ENCODE measurements at regions not wholly inside any gene's neighbourhood (a gene's known extent, or its start where the extent isn't known, plus 50 kb on each side); places are given as distances from the start of the nearest gene placed in this dataset.
A peak's percentile ranks its signal among the peaks of the same experiment; 100 is the strongest.
"Not testable (repeated sequence)": the region's sequence is repeated elsewhere in the genome, so short reads cannot be mapped to it uniquely, and the experiment has no call there.

DNA sequence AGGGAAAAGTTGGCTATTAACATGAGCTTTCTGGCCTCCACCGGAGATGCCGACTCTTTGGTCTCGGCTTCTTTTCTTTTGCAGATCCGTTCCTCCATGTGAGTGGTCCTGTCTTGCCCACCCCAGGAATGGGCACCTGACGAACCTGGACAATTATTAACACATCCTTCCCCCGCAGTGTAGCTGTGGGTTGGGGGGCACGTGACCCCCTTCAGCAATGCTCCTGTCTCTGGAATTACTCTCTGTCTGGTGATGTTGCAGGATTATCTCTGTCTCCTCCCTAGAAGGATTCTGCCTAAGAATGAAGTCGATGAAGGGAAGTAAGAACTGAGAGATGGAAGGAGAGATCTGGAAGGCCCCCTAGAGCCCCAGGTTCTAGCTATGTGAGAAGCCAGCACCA lies 115.2 kb upstream of the NPAS2 start:
- DNase-seq = no peak

DNA sequence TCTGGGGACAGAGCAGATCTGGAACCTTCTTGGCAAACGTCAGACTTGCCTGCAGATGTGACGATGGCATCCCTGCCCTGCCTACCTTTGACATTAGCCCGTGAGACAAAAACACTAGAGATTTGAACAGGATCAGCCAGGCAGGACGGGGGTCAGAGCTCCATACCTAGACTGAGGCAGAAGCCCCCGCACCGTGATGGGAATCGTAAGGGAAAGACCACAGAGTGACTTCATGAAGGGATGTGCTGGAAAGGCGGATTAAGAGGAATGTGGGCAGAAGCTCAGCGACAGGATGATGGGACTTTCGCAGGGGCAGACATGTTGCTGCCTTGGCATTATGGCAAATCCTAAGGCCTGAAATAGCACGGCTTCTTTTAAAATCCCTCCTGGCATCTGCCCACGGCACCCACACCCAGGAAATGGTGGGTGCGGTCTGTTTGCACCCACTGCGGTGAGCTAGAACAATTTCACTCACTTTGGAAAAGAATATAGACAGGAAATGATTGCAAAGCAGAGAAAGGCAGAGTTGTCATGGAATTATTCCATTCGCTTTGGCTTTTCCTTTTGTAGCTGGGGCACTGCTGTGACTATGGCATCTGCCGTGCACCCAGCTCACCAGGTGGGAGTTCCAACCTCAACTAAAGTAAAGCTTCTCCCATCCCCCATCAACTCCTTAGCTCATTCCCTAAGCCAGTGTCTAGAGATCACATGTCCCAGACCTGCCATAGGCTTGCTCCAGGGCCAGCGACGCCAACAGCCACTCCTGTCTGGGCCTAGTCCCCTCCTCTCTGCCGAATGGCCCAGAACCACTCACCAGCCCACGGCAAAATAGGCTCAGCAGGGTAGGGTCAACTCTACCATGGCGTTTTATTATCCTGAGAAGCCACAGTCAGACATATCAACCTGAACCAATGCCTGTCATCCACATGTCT lies 112.7 kb upstream of the NPAS2 start:
- no peak for DNase-seq

DNA sequence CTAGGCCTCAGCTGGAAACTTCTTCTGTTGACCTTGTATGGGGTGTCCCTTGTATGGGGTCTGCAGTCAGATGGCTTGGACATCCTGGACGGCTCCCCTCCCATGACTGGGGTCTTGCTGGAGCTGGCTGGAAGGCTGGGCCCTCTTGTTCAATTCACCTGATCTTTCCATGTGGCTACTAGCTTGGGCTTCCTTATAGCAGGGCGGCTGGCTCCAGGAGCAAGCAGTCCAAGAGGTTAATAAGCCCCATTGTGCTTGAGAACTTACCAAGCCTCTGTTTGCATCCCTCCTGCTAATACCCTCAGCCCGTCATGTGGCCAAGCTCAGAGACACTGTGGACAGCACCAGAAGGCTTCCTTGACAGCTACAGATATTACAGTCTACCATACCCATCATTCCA lies 111.6 kb upstream of the NPAS2 start:
- no peak for DNase-seq

DNA sequence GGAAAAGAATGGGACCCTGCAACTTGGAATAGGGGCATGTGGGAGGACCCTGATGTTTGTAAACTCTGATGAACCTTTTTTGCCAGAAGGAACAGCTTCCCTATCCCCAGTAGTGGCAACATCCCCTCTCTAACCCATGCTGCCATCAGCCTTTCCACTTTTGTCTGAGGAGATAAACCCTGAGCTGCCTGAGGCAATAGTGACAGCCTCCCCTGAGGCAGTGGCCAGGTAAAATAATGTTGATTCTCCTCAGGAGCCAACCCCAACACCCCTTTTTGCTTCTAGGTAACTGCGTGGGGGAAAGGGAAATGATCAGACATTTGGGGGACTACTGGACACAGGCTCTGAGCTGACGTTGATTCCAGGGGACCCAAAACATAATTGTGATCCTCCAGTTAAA lies 106.8 kb upstream of the NPAS2 start:
- DNase-seq = no peak

DNA sequence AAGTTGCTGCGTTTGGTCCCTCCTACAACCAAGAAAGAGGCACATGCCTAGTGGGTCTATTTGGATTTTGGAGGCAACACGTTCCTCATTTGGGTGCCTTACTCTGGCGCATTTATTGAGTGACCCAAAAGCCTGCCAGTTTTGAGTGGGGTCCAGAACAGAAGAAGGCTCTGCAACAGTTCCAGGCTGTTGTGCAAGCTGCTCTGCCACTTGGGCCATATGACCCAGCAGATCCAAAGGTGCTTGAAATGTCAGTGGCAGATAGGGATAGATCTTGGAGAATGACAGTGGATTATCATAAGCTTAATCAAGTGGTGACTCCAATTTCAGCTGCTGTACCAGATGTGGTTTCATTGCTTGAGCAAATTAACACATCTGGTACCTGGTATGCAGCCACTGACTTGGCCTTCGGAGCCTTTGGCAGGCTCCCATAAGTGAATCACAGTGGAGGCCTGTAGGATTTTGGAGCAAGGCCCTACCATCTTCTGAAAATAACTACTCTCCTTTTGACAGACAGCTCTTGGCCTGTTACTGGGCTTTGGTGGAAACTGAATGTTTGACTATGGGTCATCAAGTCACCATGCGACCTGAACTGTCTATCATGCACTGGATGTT lies 105.4 kb upstream of the NPAS2 start:
- peak; percentile 34 for DNase-seq

DNA sequence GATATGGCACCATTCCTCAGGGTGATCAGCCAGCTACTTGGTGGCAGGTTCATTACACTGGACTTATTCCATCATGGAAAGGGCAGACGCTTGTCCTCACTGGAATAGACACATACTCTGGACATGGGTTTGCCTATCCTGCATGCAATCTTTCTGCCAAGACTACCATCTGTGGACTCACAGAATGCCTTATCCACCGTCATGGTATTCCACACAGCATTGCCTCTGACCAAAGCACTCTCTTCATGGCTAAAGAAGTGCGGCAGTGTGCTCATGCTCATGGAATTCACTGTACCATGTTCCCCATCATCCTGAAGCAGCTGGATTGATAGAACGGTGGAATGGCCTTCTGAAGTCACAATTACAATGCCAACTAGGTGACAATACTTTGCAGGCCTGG lies 104.1 kb upstream of the NPAS2 start:
- DNase-seq = not testable (repeated sequence)

DNA sequence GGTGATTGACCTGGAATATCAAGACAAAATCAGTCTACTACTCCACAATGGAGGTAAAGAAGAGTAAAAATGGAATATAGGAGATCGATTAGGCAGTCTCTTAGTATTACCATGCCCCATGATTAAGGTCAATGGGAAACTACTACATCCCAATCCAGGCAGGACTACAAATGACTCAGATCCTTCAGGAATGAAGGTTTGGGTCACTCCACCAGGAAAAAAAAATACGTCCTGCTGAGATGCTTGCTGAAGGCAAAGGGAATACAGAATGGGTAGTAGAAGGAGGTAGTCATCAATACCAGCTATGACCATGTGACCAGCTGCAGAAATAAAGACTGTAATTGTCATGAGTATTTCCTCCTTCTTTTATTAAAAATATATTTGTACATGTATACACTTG lies 103.4 kb upstream of the NPAS2 start:
- DNase-seq = no peak

DNA sequence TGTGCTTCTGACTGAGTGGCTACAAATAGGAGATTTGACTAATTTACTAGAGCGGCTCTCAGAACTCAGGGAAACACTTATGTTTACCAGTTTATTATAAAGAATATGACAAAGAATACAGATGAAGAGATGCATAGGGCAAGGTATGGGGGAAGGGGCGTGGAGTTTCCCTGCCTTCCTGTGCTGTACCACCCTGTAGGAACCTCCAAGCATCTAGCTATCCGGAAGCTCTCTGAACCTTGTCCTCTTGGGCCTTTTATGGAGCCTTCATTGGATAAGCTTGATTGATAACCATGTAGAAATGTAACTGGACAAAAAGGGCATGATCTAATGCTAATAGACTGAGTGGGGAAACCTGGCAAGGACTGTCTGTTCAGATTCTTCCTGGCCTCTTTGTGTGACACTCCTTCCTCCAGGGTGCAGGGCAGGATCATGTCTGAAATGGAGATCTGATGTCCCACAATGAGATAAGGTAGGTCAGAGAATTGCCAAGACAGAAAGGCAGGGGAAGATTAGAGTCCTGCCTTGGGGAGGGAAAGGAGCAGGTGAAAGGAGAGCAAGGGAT lies 101.8 kb upstream of the NPAS2 start:
- no peak for DNase-seq

DNA sequence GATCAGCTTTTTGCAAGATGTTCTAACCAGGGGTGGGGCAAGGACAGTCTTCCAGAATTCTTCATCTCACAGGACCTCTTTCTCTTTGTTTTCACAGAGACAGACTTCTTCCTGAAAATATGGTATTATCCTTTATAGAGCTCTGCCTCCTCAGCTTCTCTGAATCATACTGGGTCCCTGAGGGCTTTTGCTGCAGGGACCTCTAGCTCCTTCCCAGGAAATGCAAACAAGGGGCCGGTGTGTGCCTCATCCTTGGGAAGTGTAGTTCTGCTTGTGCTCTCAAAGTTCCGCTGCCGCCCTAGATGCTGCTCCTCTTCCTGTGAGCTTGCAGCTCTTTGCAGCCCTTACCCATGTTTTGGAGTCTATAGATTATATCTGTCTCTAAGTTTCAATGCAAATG lies 99.5 kb upstream of the NPAS2 start:
- DNase-seq = no peak

DNA sequence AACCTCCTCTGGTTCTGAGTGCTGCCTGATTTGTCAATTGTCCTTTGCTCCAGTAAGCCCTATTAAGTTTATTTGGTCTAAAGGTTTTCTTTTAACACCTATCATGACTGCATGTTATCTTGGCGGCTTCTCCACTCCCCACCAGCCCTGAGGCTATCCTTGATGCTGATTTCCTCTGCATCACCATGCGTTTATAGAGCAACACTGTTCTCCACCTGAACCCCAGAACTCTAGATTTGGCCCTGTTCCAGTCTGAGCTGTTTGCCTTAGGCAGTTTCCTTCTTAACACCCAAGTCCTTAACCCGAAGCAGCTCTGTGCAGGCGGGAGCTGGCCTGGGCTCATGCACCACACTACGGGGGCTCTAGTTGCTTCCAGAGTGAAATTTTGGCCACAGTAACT lies 98.2 kb upstream of the NPAS2 start:
- DNase-seq = no peak

DNA sequence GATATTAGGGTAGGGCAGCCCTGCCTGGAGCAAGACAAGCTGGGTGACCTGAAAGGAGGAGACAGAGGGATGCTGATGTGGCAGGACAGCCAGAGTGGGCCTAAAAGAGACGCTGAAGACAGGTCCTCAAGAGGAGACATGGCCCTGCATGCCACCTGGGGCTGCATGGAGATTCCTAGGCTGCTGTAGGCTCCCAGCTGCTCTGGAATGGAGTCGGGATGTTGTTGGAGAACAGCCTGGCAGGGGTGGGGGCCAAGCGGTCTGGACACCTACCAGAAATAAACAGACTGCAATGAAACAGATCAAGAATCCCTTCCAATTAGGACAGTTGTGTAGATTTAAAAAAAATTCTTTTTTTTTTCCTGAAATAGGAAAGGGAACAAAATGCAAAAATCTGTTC lies 97.8 kb upstream of the NPAS2 start:
- DNase-seq = no peak

DNA sequence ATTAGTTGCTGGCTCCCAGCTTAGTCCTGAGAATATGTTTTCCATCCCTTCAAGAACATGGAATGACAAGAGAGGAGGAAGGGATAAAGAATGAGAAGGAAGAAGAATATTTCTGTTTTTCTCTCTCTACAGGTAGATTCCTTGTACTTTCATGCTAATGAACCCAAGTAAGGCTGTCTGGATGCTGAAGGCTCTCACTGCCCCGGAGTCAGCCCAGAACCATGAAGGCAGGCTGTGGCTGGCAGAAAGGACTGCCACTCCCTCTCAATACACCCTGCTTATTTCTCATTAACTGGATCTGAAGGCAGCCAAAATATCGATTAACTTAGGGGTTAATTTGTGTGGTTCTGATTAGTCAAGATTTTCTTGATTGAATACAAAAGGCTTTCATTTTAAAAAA lies 93.1 kb upstream of the NPAS2 start:
- no peak for DNase-seq

DNA sequence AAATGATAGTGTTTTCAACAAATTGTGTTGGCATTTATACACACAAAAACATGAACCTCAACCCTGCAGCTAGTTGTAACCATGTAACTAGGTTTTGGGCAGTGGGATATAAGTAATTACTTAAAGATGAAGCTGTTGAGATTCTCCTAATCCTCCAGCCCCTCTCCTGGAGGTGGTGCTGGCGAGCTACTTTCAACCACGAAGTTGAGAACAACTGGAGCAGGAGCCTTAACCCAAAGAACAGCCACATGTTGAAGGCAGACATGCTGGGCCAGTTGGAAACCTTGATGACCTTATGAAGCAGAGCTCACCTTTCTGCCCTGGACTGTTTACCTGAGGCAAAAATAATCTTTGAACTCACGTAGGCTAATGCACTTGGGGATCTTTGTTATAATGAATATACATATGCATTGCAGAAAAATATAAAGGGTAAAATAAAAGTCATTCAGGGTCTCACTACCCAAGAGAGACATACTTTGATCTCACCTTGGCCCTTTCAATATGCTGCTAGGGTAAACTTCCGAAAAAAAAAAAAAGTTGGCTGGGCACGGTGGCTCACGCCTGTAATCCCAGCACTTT lies 89.6 kb upstream of the NPAS2 start:
- DNase-seq = peak; percentile 81

DNA sequence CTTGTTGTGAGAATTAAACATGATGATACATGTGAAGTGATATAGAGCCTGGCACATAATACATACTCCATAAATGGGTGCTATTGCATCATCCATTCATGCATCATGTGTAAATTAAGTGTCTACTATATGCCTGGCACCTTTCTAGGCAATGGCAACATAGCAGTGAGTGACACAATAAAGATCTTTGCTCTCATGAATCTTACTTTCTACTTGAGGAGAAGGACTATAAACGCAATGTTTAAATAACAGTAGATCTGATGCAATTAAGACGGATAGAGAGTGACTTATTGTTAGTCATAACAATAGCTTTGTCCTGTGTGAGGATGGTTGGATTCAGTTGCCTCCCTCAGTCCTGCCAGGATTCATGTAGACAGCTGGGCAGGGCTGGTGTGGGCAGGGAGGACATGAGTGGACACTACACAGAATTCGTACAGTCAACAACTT lies 88.4 kb upstream of the NPAS2 start:
- peak; percentile 63 for DNase-seq

DNA sequence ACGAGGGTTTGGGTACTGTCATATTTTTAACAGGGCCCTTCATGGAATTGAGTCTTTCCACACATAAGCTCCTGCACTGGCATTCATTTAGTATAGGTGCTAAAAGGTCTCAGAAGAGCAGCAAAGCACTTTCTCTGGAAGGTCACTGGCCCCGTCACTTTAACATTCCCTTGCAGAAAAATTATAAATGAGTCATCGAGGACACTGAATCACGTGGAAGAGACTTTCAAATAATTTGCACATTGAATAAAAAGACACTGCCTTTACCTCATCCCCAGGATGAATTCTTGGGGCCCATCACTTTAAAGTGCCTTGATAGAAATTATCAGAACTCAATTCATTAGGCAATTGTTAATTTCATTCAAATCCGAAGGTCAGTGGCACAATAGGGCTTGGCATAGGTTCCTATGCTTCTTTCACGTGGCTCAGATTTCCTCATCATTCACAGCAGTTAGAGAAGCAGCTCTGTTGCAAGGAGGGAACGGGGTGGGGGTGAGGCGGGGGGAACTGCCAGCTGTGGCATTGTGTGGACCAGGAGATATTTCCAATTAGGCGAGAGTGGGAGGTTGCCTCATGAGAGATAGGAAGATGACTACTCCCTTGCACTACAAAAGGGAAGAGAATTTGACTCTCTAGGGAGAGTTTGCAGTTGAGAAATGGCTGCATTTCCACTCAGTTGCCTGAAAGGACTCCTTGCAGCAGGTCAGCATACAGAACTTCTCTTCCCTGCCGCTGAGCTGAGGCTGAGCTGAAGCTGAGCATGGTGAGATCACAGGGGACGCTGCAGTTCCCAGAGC lies 86.3 kb upstream of the NPAS2 start:
- peak; percentile 75 for DNase-seq

DNA sequence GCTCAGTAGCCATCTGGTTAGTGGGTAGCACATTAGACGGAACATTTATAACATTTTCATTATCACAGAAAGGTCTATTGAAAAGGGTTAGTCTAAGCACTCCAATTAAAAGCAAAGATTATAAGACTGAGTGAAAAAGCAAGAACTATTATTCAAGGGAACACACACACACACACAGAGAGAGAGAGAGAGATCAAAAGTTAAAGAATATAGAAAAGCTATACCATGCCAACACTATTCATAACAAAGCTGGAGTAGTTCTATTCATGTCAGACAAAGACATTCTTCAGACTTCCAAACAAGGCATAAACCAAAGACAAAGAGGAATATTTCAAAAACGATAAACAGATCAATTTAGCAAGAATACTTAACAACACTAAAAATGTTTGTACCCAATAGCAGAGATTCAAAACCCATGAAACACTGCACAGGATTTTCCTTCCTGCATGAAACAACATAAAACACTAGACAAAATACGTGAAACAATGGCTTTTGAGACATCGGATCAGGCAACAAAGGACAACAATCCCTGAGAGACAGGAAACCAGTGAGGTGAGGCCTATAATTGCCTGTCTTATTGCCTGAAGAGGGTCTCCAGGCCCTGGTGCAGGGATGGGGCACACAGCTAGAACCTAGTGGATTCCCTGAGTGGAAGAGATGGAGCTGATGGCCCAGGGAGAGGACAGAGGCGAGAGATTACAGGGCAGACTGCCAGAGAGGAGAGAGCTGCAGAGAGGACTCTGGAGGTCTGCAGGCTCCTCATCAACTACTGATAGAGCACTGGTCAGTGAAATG lies 83.6 kb upstream of the NPAS2 start:
- DNase-seq = no peak

DNA sequence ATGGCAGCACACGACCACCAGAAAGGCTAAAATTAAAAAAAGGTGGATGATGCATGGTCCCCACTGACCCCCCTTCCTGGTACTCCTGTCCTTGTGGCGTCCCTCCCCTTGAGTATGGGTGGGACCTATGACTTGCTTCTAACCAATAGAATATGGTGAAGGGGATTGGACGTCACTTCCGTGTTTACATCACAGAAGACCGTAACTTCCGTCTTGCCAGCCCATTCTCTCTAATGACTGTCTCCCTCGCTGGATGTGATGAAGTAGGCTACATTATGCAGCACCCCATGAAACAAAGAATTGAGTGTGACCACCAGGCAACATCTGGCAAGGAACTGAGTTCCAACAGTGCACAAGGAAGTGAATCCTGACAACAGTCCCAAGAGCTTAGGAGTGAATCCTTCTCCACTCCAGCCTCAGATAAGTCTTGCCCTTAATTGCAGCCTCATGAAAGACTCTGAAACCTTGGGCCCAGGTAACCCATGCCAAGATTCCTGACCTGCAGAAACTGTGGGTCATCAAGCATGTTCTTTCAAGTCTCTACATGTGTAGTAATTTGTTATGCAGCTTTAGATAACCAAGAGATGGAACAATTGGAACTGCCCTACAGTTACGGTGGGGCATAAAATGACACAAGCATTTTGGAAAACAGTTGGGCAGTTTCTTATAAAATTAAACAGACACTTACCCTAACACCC lies 80.1 kb upstream of the NPAS2 start:
- DNase-seq = no peak

DNA sequence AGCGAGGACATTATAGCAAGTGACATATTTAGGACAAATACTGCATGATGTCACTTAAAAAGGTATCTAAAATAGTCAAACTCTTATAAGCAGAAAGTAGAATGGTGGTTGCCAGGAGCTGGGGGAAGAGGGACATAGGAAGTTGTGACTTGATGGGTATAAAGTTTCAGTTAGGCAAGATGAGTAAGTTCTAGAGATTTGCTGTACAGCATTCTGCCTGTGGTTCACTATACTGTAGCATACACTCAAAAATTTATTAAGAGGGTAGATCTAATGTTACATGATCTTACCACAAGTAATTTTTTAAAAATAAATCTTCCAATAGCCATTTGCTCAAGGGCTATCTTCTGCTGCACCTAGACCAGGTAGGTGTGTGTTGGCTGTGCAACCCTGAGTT lies 78.1 kb upstream of the NPAS2 start:
- peak; percentile 64 for DNase-seq

DNA sequence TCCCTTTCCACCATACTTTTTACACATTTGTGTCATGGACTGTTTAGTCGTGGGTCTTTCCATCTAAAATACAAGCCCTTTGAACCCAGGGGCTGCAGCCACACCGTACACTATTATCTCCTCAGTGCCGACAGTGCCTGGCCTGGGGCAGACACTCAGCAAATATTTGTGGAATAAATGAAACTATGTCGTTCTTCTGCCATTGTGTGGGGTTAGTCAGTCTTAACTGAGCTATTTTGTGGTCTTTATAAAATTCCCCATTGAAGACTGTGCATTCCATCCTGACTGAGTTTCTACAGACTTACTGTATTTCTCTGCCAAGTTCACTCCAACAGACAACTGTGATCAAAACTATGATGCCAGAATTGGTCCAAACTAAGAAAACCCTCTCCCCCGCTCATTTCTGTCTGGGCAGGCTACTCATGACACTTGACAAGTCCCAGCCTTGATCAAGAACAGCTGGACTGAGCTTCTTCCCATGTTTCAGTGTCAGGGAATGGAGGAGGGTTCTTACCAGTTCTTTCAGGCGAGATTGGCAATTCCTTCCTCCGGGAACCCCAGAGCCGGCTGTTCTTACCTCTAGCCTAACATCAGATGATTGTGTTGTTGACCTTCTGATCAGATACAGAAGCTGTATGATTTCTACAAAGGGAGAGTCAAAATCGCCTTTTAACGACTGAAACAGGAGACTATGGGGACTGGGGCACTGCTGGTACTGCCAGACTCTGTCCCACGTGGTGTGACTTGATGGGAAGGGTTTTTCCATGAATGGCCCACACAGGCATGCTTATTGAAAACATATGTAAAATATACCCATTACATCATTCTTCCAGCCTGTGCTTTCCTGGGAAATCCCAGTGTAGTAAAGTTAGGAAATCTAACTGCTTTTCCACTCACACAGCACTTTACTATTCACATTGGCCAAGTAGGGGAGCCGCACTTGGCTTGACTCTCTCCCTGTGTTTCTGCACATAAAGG lies 77.4 kb upstream of the NPAS2 start:
- peak; percentile 100 for DNase-seq

DNA sequence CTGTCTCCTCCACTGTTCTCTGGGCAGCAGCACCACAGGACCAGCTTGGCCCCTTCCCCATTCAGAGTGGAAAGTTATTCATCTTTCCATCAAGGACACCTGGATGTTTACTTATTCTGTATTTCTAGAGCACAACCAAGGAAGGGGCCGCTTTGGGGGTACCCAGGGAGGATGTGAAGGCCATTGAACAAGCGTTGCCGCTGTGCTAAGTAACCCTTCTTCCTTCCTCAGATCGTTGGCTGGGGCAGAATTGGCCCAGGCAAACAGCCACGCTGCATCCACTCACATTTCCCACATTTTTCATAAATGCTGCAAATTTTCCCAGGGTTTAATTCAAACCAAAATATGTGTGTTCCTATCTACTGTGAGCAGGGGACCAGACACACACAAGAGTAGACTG lies 76.2 kb upstream of the NPAS2 start:
- no peak for DNase-seq
